ENCODE measurements at regions not wholly inside any gene's neighbourhood (a gene's known extent, or its start where the extent isn't known, plus 50 kb on each side); places are given as distances from the start of the nearest gene placed in this dataset.

DNA sequence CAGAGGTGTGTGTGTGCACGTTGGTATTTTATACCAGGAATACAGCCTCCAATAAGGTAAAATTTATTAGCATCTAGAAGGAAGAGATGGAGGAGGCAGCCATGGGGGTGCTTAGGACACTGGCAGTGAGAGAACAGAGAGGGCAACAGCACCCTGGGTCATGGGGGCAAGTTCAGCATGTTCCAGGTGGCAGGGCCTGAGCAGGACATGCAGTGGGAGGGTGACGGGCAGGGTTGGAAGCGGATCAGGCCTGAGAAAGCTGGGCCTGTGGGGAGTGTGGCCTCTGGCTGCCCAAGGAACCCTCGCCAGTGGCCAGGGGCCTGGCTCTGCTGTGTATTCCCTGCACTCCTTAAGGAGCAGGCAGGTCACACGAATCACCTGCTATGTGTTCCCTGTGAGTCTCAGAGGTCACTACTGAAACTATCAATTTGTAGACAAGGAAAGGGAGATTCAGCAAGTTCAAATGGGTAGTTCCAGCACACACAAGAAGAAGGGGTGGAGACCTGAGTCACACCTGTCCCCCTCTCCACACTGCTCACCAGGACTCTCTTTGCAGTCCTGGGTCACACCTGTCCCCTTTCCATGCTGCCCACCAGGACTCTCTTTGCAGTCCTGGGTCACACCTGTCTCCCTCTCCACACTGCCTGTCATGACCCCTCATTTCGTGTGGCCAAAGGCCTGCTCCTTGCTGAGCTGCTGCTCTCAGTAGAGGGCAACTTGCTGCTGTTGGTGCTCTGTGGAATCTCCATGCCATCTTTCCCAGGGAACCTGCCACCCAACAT lies 463.9 kb upstream of the HS6ST1 start:
- H3K27ac ChIP-seq (ENCODE audit: low read length) = no peak overlapping the region
- no peak overlapping the region for H3K9ac ChIP-seq (ENCODE audit: low read length)
- no peaks in the 10 kb centered on the region for H3K27me3 ChIP-seq (ENCODE audit: low read depth, low read length)
- H3K4me2 ChIP-seq (ENCODE audit: low read length) = no peak overlapping the region
- H3K79me2 ChIP-seq (ENCODE audit: low read length) = no peaks in the 10 kb centered on the region
- H2AFZ ChIP-seq (ENCODE audit: low read depth, low read length) = no peak overlapping the region
- no peaks in the 10 kb centered on the region for H4K20me1 ChIP-seq (ENCODE audit: insufficient read depth, low read length)
- no peak overlapping the region for H3K4me3 ChIP-seq (ENCODE audit: low read length)
- no peaks in the 10 kb centered on the region for H3K9me3 ChIP-seq (ENCODE audit: insufficient read depth, low read length)
- no peak for TF ChIP-seq EZH2phosphoT487 (IDR thresholded peaks at IDR 0.05; ENCODE audit: low read depth)
- TF ChIP-seq, protein P1, sequence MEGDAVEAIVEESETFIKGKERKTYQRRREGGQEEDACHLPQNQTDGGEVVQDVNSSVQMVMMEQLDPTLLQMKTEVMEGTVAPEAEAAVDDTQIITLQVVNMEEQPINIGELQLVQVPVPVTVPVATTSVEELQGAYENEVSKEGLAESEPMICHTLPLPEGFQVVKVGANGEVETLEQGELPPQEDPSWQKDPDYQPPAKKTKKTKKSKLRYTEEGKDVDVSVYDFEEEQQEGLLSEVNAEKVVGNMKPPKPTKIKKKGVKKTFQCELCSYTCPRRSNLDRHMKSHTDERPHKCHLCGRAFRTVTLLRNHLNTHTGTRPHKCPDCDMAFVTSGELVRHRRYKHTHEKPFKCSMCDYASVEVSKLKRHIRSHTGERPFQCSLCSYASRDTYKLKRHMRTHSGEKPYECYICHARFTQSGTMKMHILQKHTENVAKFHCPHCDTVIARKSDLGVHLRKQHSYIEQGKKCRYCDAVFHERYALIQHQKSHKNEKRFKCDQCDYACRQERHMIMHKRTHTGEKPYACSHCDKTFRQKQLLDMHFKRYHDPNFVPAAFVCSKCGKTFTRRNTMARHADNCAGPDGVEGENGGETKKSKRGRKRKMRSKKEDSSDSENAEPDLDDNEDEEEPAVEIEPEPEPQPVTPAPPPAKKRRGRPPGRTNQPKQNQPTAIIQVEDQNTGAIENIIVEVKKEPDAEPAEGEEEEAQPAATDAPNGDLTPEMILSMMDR (IDR thresholded peaks at IDR 0.05; ENCODE audit: low read depth, low read length) = no peak
- no peaks in the 10 kb centered on the region for H3K4me1 ChIP-seq (ENCODE audit: low read length)
- no peaks in the 10 kb centered on the region for H3K36me3 ChIP-seq (replicated peaks; ENCODE audit: low read depth, low read length)

- Histone ChIP-seq H3K4me2 (ENCODE audit: low read length) (no peak overlapping the region), H3K79me2 (ENCODE audit: low read length) (no peaks in the 10 kb centered on the region), H2AFZ (ENCODE audit: low read depth, low read length) (no peak overlapping the region), H3K36me3 (replicated peaks; ENCODE audit: low read depth, low read length) (no peaks in the 10 kb centered on the region), H3K27me3 (ENCODE audit: low read depth, low read length) (no peaks in the 10 kb centered on the region), H3K9ac (ENCODE audit: low read length) (no peak overlapping the region), H3K4me1 (ENCODE audit: low read length) (no peaks in the 10 kb centered on the region), H4K20me1 (ENCODE audit: insufficient read depth, low read length) (no peaks in the 10 kb centered on the region), H3K27ac (ENCODE audit: low read length) (no peak overlapping the region), H3K9me3 (ENCODE audit: insufficient read depth, low read length) (no peaks in the 10 kb centered on the region), H3K4me3 (ENCODE audit: low read length) (no peak overlapping the region)
- TF ChIP-seq, protein P1 (IDR thresholded peaks at IDR 0.05; ENCODE audit: low read depth, low read length) = no peak
- no peak for TF ChIP-seq EZH2phosphoT487 (IDR thresholded peaks at IDR 0.05; ENCODE audit: low read depth)
Measured at GRCh38 chr2:128783193-128783671, 464.6 kb upstream of the HS6ST1 start.

- no peaks in the 10 kb centered on the region for H3K36me3 ChIP-seq (replicated peaks; ENCODE audit: low read depth, low read length)
- H3K27ac ChIP-seq (ENCODE audit: low read length) = no peak overlapping the region
- no peaks in the 10 kb centered on the region for H3K27me3 ChIP-seq (ENCODE audit: low read depth, low read length)
- H3K9me3 ChIP-seq (ENCODE audit: insufficient read depth, low read length) = no peaks in the 10 kb centered on the region
- no peak overlapping the region for H3K9ac ChIP-seq (ENCODE audit: low read length)
- H3K4me1 ChIP-seq (ENCODE audit: low read length) = no peaks in the 10 kb centered on the region
- no peaks in the 10 kb centered on the region for H3K79me2 ChIP-seq (ENCODE audit: low read length)
- H4K20me1 ChIP-seq (ENCODE audit: insufficient read depth, low read length) = no peaks in the 10 kb centered on the region
- no peak overlapping the region for H3K4me2 ChIP-seq (ENCODE audit: low read length)
- no peak overlapping the region for H3K4me3 ChIP-seq (ENCODE audit: low read length)
- no peak for TF ChIP-seq EZH2phosphoT487 (IDR thresholded peaks at IDR 0.05; ENCODE audit: low read depth)
- TF ChIP-seq, protein P1 (IDR thresholded peaks at IDR 0.05; ENCODE audit: low read depth, low read length) = no peak
- H2AFZ ChIP-seq (ENCODE audit: low read depth, low read length) = no peak overlapping the region
Measured at GRCh38 chr2:128783896-128784295, 465.2 kb upstream of the HS6ST1 start.

GRCh38 chr2:128784626-128785306 lies 466.1 kb upstream of the HS6ST1 start:
- Histone ChIP-seq H3K4me2 (ENCODE audit: low read length) (no peak overlapping the region), H3K27me3 (ENCODE audit: low read depth, low read length) (no peaks in the 10 kb centered on the region)

More at GRCh38 chr2:128784626-128785306, 466.1 kb upstream of the HS6ST1 start:
- no peak overlapping the region for H2AFZ ChIP-seq (ENCODE audit: low read depth, low read length)
- H3K79me2 ChIP-seq (ENCODE audit: low read length) = no peaks in the 10 kb centered on the region
- no peaks in the 10 kb centered on the region for H4K20me1 ChIP-seq (ENCODE audit: insufficient read depth, low read length)
- H3K4me3 ChIP-seq (ENCODE audit: low read length) = no peak overlapping the region
- H3K4me1 ChIP-seq (ENCODE audit: low read length) = no peaks in the 10 kb centered on the region
- no peaks in the 10 kb centered on the region for H3K9me3 ChIP-seq (ENCODE audit: insufficient read depth, low read length)
- no peak for TF ChIP-seq EZH2phosphoT487 (IDR thresholded peaks at IDR 0.05; ENCODE audit: low read depth)
- H3K9ac ChIP-seq (ENCODE audit: low read length) = no peak overlapping the region
- H3K36me3 ChIP-seq (replicated peaks; ENCODE audit: low read depth, low read length) = no peaks in the 10 kb centered on the region
- no peak overlapping the region for H3K27ac ChIP-seq (ENCODE audit: low read length)
